ENCODE measurements at regions not wholly inside any gene's neighbourhood (a gene's known extent, or its start where the extent isn't known, plus 50 kb on each side); places are given as distances from the start of the nearest gene placed in this dataset.

DNA sequence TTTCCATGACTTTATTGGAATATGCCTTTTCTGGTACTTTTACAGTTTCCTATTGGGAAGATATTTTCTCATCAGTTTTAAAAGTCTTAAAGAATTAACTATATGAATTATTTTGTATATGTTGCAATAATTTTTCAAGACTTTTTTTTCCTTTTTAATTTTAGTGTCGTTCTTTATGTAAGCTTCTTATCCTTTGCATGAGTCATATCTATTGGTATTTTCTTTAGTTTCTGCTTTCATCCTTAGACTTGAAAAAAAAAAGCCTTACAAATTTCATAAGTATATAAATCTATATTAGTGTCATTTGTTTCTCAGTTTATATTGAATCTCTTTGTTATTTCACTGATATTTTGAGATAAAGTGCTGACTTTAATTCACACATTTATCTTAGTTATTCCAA, 94.9 kb downstream of the DSEL start:
- Histone ChIP-seq H3K27ac (no peak overlapping the region), H3K36me3 (ENCODE audit: insufficient read depth in 1 of 2, low read depth in 1 of 2) (no peaks in the 10 kb centered on the region), H3K9me3 (no peaks in the 10 kb centered on the region), H3K4me1 (no peaks in the 10 kb centered on the region), H3K27me3 (ENCODE audit: insufficient read depth in 3 of 3, low read length in 2 of 3) (no peaks in the 10 kb centered on the region), H3K4me3 (no peak overlapping the region)
- DNase-seq (no peak), ATAC-seq (no peak)
- WGBS, 3 donors: 76 to 86% (median 78%) methylated on average over 1 of the region's 1 CpG
- TF ChIP-seq, protein P1, sequence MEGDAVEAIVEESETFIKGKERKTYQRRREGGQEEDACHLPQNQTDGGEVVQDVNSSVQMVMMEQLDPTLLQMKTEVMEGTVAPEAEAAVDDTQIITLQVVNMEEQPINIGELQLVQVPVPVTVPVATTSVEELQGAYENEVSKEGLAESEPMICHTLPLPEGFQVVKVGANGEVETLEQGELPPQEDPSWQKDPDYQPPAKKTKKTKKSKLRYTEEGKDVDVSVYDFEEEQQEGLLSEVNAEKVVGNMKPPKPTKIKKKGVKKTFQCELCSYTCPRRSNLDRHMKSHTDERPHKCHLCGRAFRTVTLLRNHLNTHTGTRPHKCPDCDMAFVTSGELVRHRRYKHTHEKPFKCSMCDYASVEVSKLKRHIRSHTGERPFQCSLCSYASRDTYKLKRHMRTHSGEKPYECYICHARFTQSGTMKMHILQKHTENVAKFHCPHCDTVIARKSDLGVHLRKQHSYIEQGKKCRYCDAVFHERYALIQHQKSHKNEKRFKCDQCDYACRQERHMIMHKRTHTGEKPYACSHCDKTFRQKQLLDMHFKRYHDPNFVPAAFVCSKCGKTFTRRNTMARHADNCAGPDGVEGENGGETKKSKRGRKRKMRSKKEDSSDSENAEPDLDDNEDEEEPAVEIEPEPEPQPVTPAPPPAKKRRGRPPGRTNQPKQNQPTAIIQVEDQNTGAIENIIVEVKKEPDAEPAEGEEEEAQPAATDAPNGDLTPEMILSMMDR (IDR thresholded peaks at IDR 0.05): no peak
- intact Hi-C loops (cut with DNase I): no loop called here

DNA sequence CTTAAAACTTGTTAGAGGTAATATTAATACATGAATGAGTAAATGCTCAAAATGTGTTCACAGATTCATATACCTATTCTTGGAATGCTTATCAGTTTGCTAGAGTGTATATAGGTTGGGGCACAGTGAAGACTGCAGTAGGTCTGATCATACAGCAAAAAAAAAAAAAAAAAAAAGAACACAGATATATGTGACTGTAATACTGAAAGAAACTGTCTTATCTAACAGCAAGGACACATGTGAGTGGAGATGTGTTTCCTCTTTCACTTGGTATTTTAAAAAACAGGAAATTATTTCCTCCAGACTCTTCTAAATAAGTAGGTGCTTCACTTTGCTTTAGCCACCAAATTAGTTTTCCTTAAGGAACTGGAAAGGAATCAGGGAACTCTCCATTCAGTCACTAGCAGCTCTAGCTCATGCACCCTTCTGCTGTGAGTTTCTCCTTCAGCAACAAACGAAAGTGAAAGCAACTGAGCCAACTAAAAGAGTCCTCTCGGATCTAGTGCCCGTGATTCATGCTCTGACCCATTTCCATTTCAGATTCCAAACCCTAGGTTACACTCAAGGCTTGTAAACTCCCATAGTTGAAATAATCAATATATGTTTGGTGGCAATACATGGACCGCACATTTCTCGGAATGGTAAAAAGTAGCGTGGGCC, 98.5 kb downstream of the DSEL start:
- WGBS, 3 donors: 72 to 76% (median 74%) methylated on average over 6 of the region's 6 CpGs
- no peak for DNase-seq
- Histone ChIP-seq H3K36me3 (ENCODE audit: insufficient read depth in 1 of 2, low read depth in 1 of 2) (no peaks in the 10 kb centered on the region), H3K9me3 (no peaks in the 10 kb centered on the region), H3K27ac (no peak overlapping the region), H3K27me3 (ENCODE audit: insufficient read depth in 3 of 3, low read length in 2 of 3) (no peaks in the 10 kb centered on the region), H3K4me1 (no peaks in the 10 kb centered on the region), H3K4me3 (no peak overlapping the region)
- peak in 1 of 4 donors; percentile 19 for ATAC-seq
- intact Hi-C loops (cut with DNase I): no loop called here
- TF ChIP-seq, protein P1 (IDR thresholded peaks at IDR 0.05): no peak

- ATAC-seq: no peak
- Histone ChIP-seq H3K27ac (no peak overlapping the region), H3K9me3 (no peaks in the 10 kb centered on the region), H3K27me3 (ENCODE audit: insufficient read depth in 3 of 3, low read length in 2 of 3) (no peaks in the 10 kb centered on the region), H3K4me1 (no peaks in the 10 kb centered on the region), H3K36me3 (ENCODE audit: insufficient read depth in 1 of 2, low read depth in 1 of 2) (no peaks in the 10 kb centered on the region), H3K4me3 (no peak overlapping the region)
- TF ChIP-seq, protein P1 (IDR thresholded peaks at IDR 0.05): no peak
- intact Hi-C loops (cut with DNase I): no loop called here
- WGBS, 3 donors: 2 to 10% (median 3%) methylated on average over 2 of the region's 2 CpGs
- no peak for DNase-seq
Measured at GRCh38 chr18:67411116-67411515, 105.4 kb downstream of the DSEL start.

- TF ChIP-seq, protein P1 (IDR thresholded peaks at IDR 0.05): no peak
- DNase-seq (no peak), ATAC-seq (no peak)
- Histone ChIP-seq H3K9me3 (no peaks in the 10 kb centered on the region), H3K36me3 (ENCODE audit: insufficient read depth in 1 of 2, low read depth in 1 of 2) (no peaks in the 10 kb centered on the region), H3K27ac (no peak overlapping the region), H3K4me1 (no peaks in the 10 kb centered on the region), H3K27me3 (ENCODE audit: insufficient read depth in 3 of 3, low read length in 2 of 3) (no peaks in the 10 kb centered on the region), H3K4me3 (no peak overlapping the region)
- intact Hi-C loops (cut with DNase I): no loop called here
- 37 to 42% (median 39%) methylated on average over 4 of the region's 4 CpGs for WGBS, 3 donors
Measured at GRCh38 chr18:67410075-67411070, 106.1 kb downstream of the DSEL start.
